GM21737 (cell line): ENCODE measurements at regions not wholly inside any gene's neighbourhood (a gene's known extent, or its start where the extent isn't known, plus 50 kb on each side); places are given as distances from the start of the nearest gene placed in this dataset.

Experiments
- ATAC-seq: cut with Tn5 transposase; IDR thresholded peaks from one replicate; pipeline ENCODE4 v1.9.1; 2021; ENCODE audit warnings: mild to moderate bottlenecking, moderate library complexity; ENCODE audit not compliant: unreplicated experiment

DNA sequence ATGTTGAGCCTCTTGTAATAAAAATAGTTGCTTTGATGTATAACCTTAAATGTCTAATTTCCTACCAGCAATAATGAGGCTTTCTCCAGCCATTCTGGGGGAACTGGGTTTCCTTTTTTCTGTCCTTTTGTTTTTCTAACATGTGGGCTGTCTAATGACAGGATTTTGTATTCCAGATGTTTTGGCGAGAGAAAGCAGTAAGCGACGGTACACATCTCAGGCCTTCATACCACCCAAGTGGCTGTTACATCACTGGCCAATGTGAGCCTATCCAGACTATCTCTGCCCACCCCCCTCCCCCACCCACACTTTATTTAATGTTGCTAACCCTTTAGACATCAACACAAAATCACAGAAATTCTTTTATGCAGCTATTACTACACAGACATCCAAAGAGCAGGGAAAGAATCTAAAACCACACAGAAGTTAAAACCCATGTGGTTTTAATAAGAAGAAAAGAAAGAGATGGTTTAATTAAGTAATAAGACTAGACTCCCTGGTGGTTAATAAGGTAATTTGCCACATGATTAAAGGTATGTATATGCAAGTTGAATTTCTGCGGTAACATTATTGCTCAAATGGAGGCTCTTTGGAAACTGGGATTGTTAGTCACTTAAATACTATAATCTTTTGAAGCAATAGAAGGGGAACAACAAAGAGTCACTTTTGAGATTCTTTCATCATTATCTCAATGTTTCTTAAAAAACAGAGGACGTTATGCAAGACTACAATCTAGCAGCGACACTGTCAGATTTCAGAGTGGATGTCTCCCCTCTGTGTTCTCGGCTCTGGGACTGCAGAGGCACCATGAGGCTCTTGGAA, 365.1 kb downstream of the ENC1 start:
- ATAC-seq, result no peak

DNA sequence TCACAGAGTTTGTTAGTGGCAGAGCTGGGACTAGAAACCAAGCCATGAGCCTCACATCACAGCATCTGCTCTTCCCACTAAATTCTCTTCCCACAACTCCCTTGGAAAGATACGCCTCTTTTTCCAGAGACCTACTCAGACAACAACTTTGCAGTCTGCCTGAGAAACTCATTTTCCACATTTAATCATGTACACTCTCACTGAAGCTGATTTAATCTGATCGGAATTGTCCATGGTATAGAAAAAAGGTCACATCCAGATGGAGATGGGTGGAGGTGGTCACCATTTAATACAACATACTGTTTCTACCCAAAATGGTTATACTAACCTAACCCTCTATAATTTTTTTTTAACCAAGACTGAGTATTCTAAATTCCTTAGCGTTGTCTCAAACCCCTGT, 366.2 kb downstream of the ENC1 start:
- no peak for ATAC-seq

- no peak for ATAC-seq
These were observed 367.6 kb downstream of the ENC1 start for GRCh38 chr5:74272831-74273451.

GRCh38 chr5:74272024-74272775, 368.3 kb downstream of the ENC1 start:
- ATAC-seq, result no peak

GRCh38 chr5:74268297-74268696, 372.2 kb downstream of the ENC1 start:
- ATAC-seq, result no peak

GRCh38 chr5:74266836-74267235, 373.7 kb downstream of the ENC1 start:
- ATAC-seq, result no peak

DNA sequence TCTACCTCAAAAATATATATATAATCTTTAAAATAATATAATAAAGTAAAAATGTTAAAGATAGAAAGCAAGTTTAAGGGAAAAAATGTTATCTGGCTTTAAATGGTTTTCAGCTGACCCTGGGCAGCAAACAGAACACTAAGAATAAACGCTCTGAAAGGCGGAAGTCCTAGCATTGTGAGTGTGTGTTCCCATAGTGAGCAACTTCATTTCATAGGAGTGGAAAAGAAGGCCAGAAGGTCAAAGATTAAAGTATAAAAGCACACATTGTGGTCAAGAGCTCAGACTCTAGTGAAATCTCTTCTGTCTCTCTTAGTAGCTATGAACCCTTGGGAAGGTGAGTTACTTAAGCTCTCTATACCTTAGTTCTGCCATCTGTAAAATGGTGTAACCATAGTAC, 374.4 kb downstream of the ENC1 start:
- no peak for ATAC-seq

DNA sequence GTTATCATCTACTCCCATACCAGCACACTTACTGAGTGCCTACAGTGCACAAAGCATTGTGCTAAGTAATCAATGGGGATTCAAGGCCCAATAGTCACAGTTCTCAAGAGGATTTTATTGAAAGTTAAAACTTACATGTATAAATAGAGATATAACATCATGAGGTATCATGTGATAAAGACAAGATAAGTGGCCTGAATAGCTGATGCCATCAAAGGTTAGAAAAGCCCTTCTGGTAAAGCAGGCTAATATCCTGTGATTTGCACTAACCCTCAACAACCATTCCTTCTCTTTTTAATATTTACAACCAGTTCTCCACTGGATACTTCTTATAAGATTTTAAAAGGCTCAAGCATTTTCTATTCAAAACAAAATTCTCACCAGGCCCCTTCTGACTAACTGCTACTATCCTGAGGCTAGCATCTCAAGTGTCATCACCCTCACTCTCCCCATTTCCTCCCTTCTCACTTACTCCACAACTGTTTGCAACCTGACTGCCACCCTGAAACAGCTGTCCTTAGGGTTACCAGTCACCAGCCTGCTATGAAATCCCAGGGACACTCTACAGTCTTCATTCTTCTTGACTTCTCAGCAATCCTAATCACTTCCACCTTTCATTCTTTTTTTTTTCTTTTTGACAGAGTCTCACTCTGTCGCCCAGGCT, 377.9 kb downstream of the ENC1 start:
- no peak for ATAC-seq

DNA sequence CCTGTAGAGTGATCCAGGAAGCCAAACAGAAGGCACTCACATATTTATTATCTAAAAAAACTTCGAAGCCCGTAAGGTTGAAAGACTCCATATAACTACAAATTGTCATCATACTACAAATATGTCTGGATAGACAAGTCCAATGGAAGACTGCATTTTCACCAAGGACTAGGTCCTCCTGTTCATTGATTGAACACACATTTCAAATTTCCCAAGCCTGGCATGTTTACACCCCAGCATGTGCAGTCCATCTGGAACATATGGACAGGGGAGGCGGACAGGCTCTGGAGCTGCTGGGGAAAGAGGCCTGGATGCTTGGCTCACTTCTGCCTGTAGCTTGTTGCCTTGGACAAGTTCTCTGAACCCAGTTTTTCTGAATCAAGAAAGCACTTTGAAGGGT, 378.7 kb downstream of the ENC1 start:
- no peak for ATAC-seq

DNA sequence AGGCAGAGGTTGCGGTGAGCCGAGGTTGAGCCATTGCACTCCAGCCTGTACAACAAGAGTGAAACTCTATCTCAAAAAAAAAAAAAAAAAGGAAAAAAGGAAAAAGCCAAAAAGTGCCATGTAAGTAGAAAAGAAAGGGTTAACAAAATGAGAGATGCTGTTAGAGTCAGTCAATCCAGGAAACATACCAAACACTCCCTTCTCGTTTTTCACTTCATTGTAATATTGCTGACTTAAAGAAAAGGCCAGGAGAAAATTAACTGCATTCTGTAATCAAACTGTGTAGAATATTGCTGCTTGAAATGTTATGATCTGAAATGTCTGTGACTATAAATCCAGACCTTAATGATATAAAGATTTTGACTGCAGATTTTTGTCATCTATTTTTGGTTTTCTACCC, 379.1 kb downstream of the ENC1 start:
- ATAC-seq, result no peak

DNA sequence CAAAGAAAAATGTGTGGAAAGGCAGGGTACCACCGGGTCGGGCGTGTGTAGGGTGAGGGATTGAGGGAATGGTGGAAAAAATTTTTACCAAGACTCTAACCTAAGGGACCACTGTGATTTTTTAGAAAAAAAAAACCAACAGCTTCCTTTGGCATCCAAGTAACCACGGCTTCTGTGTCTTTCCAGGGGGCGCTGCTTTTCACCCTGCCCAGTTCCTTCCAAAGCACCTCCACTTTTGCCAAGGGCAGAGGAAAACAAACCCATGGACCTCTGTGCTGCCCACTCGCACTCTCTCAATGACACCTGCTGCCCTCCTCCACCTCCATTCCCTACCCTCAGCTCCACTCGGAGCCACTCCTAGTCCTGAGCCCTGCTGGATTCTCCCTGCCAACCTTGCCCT, 381.0 kb downstream of the ENC1 start:
- no peak for ATAC-seq

DNA sequence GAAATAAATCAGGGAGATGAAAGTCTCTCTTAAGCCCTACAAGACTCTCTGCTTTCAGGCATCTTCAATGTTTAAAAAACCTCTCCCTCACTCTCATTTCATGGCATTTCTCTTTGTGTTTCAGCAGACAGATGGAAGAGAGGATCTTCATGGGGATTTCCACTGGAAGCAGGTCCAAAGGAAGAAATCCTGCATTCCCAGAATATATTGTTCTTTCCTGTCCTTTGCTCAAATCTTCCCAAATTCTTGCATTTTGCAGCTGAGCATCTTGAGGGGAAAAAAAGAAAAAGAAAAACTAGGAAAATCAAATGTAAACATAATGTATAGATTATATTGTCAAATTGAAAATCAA, 382.2 kb downstream of the ENC1 start:
- ATAC-seq, result no peak

GRCh38 chr5:74257645-74258313, 382.7 kb downstream of the ENC1 start:
- ATAC-seq, result no peak

DNA sequence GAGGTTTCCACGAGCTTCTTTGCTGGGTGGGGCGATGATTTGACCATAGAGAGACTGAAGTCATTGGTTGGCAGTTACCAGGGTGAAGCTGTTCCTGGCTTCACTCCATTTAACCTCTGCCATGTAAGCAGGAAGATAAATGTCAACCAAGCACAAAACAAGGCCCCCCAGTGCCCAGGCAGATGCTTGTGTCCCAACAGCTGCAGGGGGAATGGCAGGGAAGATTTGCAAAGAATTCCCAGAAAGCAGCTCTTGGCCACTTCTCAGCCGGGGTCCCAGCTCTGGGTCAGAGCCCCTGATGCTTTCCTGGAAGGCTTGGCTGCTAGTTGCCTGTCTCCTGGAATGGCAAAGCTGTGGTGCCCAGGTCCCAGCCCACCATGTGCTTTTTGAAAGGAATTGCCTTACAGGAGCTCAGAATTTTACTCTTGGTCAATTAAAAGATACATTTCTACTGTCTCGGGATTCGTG, 383.4 kb downstream of the ENC1 start:
- ATAC-seq, result no peak

- ATAC-seq, result no peak
These were observed 384.7 kb downstream of the ENC1 start for GRCh38 chr5:74255692-74256392.

DNA sequence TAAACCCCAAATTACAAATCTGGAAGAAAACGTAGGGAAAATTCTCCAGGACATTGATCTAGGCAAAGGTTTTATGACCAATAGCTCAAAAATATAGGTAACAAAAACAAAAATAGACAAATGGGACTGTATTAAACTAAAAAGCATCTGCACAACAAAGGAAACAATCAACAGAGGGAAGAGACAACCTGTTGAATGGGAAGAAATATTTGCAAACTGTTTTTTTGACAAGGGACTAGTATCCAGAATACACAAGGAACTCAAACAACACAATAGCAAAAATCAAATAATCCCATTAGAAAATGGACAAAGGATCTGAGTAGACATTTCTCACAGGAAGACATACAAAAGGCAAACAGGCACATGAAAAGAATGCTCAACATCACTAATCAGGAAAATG, 386.3 kb downstream of the ENC1 start:
- no peak for ATAC-seq

- no peak for ATAC-seq
These were observed 388.5 kb downstream of the ENC1 start for GRCh38 chr5:74252044-74252443.

GRCh38 chr5:74251141-74252035, 389.1 kb downstream of the ENC1 start:
- no peak for ATAC-seq
